GM18909 (cell line): ENCODE measurements at regions not wholly inside any gene's neighbourhood (a gene's known extent, or its start where the extent isn't known, plus 50 kb on each side); places are given as distances from the start of the nearest gene placed in this dataset.

Experiments
- ATAC-seq: cut with Tn5 transposase; IDR thresholded peaks from one replicate; pipeline ENCODE4 v1.9.1; 2021; ENCODE audit warnings: mild to moderate bottlenecking; ENCODE audit not compliant: unreplicated experiment, poor library complexity

- ATAC-seq: no peak
Measured at GRCh38 chr2:6359964-6360363, 505.7 kb downstream of the CMPK2 start.

DNA sequence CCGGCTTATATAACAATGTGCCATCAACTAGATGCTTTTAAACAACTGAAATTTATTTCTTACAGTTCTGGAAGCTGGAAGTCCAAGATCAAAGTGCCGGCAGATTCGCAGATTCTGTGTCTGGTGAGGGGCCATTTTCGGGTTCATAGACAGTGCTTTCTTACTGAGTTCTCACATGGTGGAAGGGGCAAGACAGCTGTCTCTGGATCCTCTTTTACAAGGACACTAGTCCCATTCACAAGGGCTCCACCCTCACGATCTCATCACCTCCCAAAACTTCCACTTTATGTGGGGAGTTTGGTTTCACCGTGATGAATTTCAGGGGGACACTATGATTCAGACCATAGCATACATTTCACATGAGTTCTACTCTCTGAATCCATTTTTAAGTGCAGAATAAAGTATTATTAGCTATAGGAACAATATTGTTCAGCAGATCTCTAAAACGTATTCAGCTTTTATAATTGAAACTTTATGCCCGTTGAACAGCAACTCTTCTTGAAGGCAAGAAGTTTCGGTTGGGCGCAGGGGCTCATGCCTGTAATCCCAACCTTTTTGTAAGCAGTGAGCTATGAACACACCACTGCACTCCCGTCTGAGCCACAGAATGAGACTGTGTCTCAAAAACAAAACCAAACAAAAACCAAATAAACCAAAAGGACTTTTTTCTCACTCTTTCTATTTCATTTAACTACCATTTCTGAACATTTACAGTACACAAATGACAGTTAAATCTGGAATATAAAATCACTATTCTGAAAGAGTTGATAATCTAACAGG, 502.8 kb downstream of the CMPK2 start:
- ATAC-seq: no peak

DNA sequence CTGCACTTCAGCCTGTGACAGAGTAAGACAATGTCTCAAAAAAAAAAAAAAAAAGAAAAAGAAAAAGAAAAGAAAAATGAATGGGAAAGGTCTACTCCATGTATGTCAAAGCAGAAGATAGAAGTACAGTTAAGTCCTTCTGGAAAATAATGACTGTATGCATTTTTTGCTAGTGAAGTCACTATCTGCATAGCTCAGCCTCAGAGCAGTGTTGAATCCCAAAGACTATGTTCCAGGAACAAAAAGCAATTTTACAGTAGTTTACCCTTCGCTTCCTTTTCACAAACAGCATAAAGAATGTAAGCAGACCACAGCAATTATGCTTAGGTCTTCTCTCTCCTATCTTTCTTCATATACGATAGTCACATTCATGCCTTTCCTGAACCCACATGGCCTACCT, 497.4 kb downstream of the CMPK2 start:
- no peak for ATAC-seq

DNA sequence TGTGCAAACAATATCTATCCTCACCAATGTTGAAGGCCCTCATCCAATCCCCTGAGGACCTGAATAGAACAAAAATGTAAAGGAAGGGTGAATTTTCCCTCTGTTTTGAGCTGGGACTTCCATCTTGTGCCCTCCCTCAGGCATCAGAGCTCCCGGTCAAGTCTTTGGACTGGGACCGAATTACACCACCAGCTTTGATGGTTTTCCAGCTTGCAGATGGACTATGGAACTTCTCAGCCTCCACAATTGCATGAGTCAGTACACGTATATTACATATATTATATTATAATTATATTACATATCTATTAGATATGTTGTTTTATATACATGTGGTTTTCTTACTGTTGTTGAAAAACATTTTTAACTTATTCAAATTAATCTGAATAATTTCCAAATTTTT, 496.4 kb downstream of the CMPK2 start:
- ATAC-seq: no peak

- no peak for ATAC-seq
Measured at GRCh38 chr2:6370753-6371551, 494.8 kb downstream of the CMPK2 start.

GRCh38 chr2:6372317-6372901, 493.3 kb downstream of the CMPK2 start:
- no peak for ATAC-seq

DNA sequence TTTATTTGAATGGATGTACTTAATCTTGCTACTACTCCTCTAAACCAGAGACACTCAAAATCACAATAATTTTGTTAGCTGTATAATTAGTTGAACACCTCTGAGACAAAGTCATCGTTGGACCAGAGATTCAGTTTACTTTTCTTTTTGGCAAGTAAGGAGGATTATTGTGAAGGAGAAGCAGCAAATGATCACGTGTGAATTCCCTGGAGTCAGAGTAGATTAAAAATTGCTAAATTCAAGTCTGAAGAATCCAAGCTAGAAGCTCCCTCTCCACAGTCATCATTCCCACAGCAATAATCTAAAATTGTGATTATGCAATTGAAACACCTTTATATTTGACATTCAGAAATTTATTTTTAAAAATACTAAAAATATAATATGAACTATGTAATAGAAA, 484.4 kb downstream of the CMPK2 start:
- ATAC-seq: no peak

GRCh38 chr2:6384341-6384740, 481.4 kb downstream of the CMPK2 start:
- no peak for ATAC-seq

DNA sequence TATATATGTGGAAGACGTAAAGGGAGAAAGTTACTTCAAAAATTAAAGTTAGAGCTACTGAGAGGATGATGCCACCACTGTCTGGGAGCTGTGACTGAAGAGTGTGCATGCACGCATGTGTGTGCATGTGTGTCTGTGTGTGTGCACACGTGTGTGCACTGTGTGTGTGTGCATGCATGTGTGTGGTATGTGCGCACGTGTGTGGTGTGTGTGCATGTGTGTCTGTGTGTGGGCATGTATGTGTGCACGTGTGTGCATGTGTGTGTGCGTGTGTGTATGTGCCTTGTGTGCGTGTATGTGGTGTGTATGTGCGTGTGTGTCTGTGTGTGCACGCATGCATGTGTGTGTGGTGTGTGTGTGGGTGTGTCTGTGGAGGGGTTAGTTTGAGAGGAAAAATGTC, 473.4 kb downstream of the CMPK2 start:
- ATAC-seq: no peak

- ATAC-seq: no peak
Measured at GRCh38 chr2:6392966-6393365, 472.7 kb downstream of the CMPK2 start.

GRCh38 chr2:6393819-6394218, 471.9 kb downstream of the CMPK2 start:
- no peak for ATAC-seq

GRCh38 chr2:6394276-6394675, 471.4 kb downstream of the CMPK2 start:
- no peak for ATAC-seq

DNA sequence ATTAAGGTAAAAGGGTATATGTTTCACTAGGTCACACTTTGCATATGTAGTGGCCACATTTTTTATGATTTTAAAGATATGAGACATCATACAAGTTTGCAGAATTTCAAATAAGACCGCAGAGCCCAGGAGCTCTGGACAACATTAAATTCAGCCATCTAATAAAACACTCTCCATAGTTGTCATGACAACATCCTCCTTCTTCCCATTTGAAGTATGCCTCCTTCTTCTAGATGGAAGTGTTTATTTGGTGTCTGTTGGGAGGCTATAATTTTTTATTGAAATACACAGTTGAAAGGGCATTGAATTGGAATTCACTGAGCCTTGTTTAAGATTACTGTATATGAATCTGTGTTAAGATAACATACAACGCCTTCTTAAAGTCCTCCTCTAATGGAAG, 467.3 kb downstream of the CMPK2 start:
- no peak for ATAC-seq

- ATAC-seq: no peak
Measured at GRCh38 chr2:6401301-6401700, 464.4 kb downstream of the CMPK2 start.

DNA sequence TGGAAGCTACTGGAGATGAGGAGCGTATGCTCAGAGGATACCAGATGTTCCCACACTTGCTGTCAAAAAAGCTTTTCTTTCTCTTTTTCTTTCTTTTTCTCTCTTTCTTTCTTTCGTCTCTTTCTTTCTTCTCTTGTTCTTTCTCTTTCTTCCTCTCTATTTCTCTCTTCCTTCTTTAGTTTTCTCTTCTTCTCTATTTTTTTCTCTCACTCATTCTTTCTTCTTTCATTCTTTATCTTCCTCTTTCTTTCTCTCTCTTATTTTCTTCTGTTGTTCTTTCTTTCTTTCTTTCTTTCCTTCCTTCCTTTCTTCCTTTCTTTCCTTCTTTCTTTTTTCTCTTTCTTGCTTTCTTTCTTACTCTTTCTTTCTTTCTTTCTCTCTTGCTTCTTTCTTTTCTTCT, 457.6 kb downstream of the CMPK2 start:
- no peak for ATAC-seq

- ATAC-seq: no peak
Measured at GRCh38 chr2:6410313-6410712, 455.4 kb downstream of the CMPK2 start.

DNA sequence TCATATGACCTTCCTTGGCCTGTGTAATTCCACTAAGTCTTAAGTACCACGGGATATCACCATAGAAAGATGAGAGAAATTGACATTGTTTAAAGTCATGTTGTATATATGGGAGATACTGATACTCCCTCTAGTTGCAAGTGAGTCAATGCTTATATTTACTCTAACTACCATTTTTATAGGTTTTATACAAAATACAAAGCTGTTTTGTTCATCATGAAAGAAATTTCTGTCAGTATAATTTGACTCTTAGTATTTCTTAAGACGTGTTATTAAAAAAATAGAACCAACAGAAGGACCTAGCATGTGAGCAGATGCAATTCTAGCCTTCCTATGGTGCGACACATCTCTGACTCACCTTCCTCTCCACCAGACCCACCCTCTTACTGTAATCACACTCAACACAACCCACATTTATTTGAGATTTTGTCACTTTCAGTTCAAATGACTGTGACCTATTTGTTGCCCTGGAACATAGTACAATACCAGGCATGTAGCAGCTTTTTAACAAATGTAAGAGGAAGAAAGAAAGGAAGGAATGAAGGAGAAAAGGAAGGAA, 453.1 kb downstream of the CMPK2 start:
- no peak for ATAC-seq

- no peak for ATAC-seq
Measured at GRCh38 chr2:6417050-6417449, 448.7 kb downstream of the CMPK2 start.

- no peak for ATAC-seq
Measured at GRCh38 chr2:6418291-6418690, 447.4 kb downstream of the CMPK2 start.

- ATAC-seq: no peak
Measured at GRCh38 chr2:6421138-6421730, 444.5 kb downstream of the CMPK2 start.

DNA sequence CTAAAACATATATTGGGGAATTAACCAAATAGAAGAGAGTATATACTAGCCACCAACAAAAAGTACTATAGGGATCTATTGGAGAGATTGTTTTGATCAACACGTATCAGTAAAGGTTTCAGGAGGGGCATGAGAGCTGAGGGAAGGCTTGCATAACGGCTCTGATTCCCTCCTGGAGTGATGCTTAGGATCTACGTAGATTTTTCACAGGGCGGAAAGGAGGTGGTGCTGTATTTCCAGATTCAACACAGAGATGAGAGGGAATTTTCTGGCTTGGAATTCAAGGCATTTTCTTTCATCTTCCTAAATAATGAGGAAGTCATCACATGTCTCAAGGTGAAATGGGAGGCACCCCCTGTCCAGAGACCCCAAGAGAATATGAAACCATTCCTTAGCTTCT, 443.8 kb downstream of the CMPK2 start:
- no peak for ATAC-seq
